Small intestine (tissue), 7 donors: ENCODE measurements at regions not wholly inside any gene's neighbourhood (a gene's known extent, or its start where the extent isn't known, plus 50 kb on each side); places are given as distances from the start of the nearest gene placed in this dataset.
A peak's percentile ranks its signal among the peaks of the same experiment; 100 is the strongest.

Experiments used
- DNase-seq, 2 donors: peaks; one replicate each; pipeline versions ENCODE4 v3.0.0 to v3.0.0-alpha.2; 2013
- FAIRE-seq: peaks from 2 replicates; lab custom pipeline; 2012; peaks lifted over from hg19 to GRCh38; lab: Jason Lieb, UNC
- H3K27ac ChIP-seq, 3 donors: one replicate each; pipeline ENCODE4 v1.5.1; 2013; ENCODE audit warnings: low read length in 2 of 3, mild to moderate bottlenecking in 2 of 3, control low read depth in 1 of 3, inconsistent platforms in 1 of 3, low read depth in 1 of 3, moderate library complexity in 1 of 3
- H3K27me3 ChIP-seq, 3 donors: one replicate each; pipeline ENCODE4 v1.6.1; 2013; ENCODE audit warnings: low read length in 3 of 3, inconsistent platforms in 1 of 3; ENCODE audit not compliant: control insufficient read depth in 3 of 3, insufficient read depth in 3 of 3
- H3K36me3 ChIP-seq, 3 donors: one replicate each; pipeline ENCODE4 v1.6.1; 2013; ENCODE audit warnings: low read length in 3 of 3, inconsistent platforms in 1 of 3, low read depth in 1 of 3, mild to moderate bottlenecking in 1 of 3, moderate library complexity in 1 of 3; ENCODE audit not compliant: control insufficient read depth in 3 of 3, insufficient read depth in 2 of 3
- H3K4me1 ChIP-seq, 3 donors: one replicate each; pipeline ENCODE4 v1.6.1; 2013; ENCODE audit warnings: low read length in 2 of 3, inconsistent platforms in 1 of 3, low read depth in 1 of 3, mild to moderate bottlenecking in 1 of 3, moderate library complexity in 1 of 3; ENCODE audit not compliant: control insufficient read depth in 3 of 3, insufficient read depth in 2 of 3
- H3K4me3 ChIP-seq, 3 donors: one replicate each; pipeline ENCODE4 v1.5.1; 2013; ENCODE audit warnings: low read length in 3 of 3, control low read depth in 1 of 3, inconsistent platforms in 1 of 3, low read depth in 1 of 3, mild to moderate bottlenecking in 1 of 3, moderate library complexity in 1 of 3
- H3K9me3 ChIP-seq, 2 donors: one replicate each; pipeline ENCODE4 v1.6.1; 2013; ENCODE audit warnings: low read depth in 1 of 2, low read length in 1 of 2; ENCODE audit not compliant: control insufficient read depth in 2 of 2, insufficient read depth in 1 of 2
- WGBS, 3 donors: extraction: QIAGEN DNeasy Blood & Tissue Kit; methylation state at CpG; one replicate each; pipeline ENCODE4 v1.1.7; 2013; 5-methylcytosine and 5-hydroxymethylcytosine counted together
- donor health status: healthy with polysubstance abuse.
- donor health status: control.
- donor health status: control.
- donor health status: Bipolar disorder and iron deficiency.
- donor health status: healthy.

DNA sequence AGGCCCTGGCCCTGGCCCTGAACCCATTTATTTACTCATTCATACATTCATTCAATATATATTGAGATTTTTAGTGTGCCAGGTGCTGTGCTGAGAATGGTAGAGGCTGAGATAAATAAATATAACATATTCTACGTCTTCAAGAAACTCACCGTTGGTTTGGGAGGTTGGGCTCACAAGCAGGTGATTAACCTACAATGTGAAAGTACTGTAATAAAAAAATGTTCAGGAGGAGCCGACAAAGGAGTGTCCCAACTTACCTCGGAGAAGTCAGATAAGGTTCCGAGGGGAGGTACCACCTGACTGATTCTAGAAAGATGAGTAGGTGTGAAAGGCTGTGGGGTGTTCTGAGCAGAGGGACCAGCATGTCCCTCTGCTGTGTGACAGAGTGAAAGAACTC is 479.6 kb upstream of the KLF4 start:
- peak overlapping the region in 1 of 3 donors; percentile 69 for H3K27ac ChIP-seq
- DNase-seq (peak; percentile 26 to 76), FAIRE-seq (no peak)
- H3K4me1 ChIP-seq, result peaks cover 3 to 14% (median 4%) of the 10 kb centered on the region in 3 donors
- no peaks in the 10 kb centered on the region for H3K27me3 ChIP-seq
- H3K9me3 ChIP-seq, result no peaks in the 10 kb centered on the region
- no peaks in the 10 kb centered on the region for H3K36me3 ChIP-seq
- no peak overlapping the region for H3K4me3 ChIP-seq
- WGBS, 3 donors, result 27 to 58% (median 38%) methylated on average over 5 of the region's 5 CpGs

DNA sequence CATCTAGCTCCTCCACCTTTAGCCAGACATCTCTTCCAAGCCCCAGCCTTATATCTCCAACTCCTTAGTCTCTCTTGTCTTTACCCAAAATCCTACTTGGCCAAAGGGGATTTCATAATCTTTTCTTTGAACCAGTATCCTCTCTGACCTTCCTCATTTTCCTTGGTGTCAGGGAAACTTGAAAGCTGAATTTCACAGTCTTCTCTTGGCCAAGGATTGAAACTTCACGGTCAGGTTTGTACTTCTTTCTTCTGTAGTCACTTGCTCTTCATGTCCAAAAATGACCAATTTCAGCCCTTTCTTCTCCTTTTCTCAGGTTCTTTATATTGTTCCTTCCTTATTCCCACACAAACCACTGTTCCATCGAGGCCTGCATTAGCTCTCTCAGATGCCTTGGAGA is 473.7 kb upstream of the KLF4 start:
- Histone ChIP-seq H3K27ac (no peak overlapping the region), H3K4me1 (no peaks in the 10 kb centered on the region), H3K4me3 (no peak overlapping the region), H3K27me3 (peaks cover 0 to 4% (median 0%) of the 10 kb centered on the region in 3 donors), H3K9me3 (no peaks in the 10 kb centered on the region), H3K36me3 (no peaks in the 10 kb centered on the region)
- 53 to 87% (median 55%) methylated on average over 2 of the region's 2 CpGs for WGBS, 3 donors
- DNase-seq, result no peak
- no peak for FAIRE-seq

DNA sequence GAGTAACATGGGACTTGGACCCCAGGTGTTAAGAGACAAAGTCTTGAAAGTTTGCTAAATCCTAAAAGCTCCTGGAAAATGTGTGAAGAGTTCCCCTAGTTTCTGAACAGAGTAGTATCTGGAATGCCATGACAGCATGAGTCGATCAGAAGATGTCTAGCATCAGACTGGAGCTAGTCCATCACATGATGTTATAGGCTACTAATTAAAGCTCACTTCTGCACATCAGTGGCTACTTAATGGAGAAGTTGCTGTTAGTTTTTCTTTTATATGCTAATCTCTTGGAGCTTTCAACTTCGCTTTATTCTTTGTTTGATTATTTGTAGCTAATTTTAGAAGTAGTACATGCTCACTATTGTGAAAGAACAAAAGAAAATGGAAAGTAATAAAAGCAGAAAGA is 471.3 kb upstream of the KLF4 start:
- Histone ChIP-seq H3K4me3 (no peak overlapping the region), H3K36me3 (no peaks in the 10 kb centered on the region), H3K27ac (no peak overlapping the region), H3K27me3 (peaks cover 0 to 4% (median 0%) of the 10 kb centered on the region in 3 donors), H3K4me1 (no peaks in the 10 kb centered on the region), H3K9me3 (no peaks in the 10 kb centered on the region)
- DNase-seq (no peak), FAIRE-seq (no peak)
- WGBS, 3 donors, result 73 to 81% (median 77%) methylated on average over 2 of the region's 2 CpGs

DNA sequence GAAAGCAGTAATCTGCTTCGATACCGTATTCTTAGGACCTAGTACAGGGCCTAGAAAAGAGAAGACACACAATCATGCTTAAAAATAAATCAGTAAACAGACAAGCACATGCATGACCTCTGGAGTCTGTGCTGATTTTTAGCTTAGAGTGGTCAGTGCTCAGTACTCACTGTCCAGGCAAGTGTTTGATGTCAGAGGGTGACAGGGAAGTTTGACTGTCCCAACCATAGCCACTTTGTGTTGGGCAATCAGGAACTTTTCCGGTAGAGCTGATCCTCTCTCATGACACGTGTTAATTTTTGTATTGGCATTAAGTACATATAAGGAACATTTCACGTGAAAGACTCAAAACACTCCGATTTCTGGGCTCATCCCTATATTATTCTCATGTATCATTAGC is 464.7 kb upstream of the KLF4 start:
- peak overlapping the region in 2 of 3 donors; percentile 3 to 60 for H3K27ac ChIP-seq
- 79 to 88% (median 87%) methylated on average over 6 of the region's 6 CpGs for WGBS, 3 donors
- DNase-seq (no peak), FAIRE-seq (no peak)
- no peaks in the 10 kb centered on the region for H3K27me3 ChIP-seq
- peaks cover 0 to 7% of the 10 kb centered on the region in 2 donors for H3K9me3 ChIP-seq
- H3K4me3 ChIP-seq, result no peak overlapping the region
- H3K4me1 ChIP-seq, result peaks cover 0 to 16% (median 0%) of the 10 kb centered on the region in 3 donors
- no peaks in the 10 kb centered on the region for H3K36me3 ChIP-seq

DNA sequence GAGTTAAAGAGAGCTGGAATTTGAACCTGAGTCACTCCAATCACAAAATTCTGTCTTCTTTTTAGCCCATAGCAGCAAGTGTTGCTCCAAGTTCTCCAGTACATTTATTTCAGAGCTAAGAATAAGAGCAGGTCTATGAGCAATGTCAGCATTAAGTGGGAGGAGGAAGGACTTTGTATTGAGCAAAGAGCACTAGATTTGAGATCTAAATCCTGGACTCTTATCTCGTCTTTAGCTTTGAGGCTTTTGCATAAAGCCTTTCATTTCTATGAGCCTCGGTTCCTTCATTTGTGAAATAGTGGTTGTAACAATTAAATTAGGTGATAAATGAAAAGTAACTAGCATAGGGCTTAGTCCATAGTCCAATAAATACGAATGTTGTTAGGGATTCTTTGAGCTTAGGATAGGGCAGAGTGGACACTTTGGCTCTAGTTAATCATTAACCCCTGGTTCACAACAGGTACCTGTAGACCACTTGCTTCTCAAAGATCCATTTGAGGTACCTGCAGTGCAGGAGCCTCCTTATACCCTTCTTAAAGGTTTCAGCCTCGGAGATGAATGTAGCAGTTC is 464.1 kb upstream of the KLF4 start:
- WGBS, 3 donors, result 21 to 55% (median 21%) methylated on average over 4 of the region's 4 CpGs
- DNase-seq (peak; percentile 79 to 93), FAIRE-seq (peak; percentile 68)
- Histone ChIP-seq H3K27me3 (no peaks in the 10 kb centered on the region), H3K9me3 (peaks cover 0 to 7% of the 10 kb centered on the region in 2 donors), H3K36me3 (no peaks in the 10 kb centered on the region), H3K4me1 (peaks cover 0 to 16% (median 0%) of the 10 kb centered on the region in 3 donors), H3K27ac (peak overlapping the region in 2 of 3 donors; percentile 54 to 60), H3K4me3 (no peak overlapping the region)

DNA sequence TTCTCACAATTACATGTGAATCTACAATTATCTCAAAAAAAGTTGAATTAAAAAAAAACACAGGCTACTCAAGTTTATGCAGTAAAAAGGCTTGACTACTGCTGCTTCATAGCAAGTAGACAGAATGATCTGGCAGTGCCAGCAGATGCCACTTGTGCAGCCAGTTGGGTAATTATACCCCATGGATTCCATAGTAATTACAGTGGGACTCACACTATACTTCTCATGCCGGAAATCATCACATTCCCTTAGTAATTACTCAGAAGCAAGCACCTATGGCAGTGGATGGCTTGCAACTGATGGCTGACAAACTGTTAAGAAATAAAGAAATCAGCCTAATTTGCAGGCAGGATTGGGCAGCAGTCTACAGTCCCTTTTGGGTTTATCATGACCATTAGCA is 463.2 kb upstream of the KLF4 start:
- no peaks in the 10 kb centered on the region for H3K36me3 ChIP-seq
- H3K27me3 ChIP-seq, result no peaks in the 10 kb centered on the region
- 76 to 93% (median 82%) methylated on average over 1 of the region's 1 CpG for WGBS, 3 donors
- DNase-seq, result no peak
- FAIRE-seq, result no peak
- peaks cover 0 to 7% of the 10 kb centered on the region in 2 donors for H3K9me3 ChIP-seq
- peaks cover 0 to 16% (median 0%) of the 10 kb centered on the region in 3 donors for H3K4me1 ChIP-seq
- H3K4me3 ChIP-seq, result no peak overlapping the region
- peak overlapping the region in 1 of 3 donors; percentile 50 for H3K27ac ChIP-seq

DNA sequence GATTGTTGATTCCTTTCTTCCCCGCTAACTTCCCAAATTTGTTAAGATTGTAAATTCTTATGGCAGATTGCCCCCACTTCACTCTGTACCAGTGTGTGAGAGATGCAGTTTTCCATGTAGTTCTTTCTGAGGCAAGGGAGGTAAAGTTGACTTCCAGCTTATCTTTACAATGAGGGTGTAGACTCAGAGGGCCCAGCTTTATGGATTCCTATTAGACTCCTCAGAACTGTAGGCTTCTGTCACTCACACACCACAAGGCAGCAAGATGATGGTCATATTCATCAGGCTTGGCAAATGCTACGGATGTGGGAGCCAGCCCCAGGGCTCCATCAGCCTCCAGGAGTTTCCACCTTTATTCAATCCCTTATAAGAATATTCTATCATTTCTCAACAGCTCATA is 461.9 kb upstream of the KLF4 start:
- Histone ChIP-seq H3K36me3 (no peaks in the 10 kb centered on the region), H3K4me3 (no peak overlapping the region), H3K27ac (no peak overlapping the region), H3K4me1 (peaks cover 0 to 16% (median 0%) of the 10 kb centered on the region in 3 donors), H3K27me3 (no peaks in the 10 kb centered on the region), H3K9me3 (peaks cover 0 to 7% of the 10 kb centered on the region in 2 donors)
- 93 to 96% (median 93%) methylated on average over 2 of the region's 2 CpGs for WGBS, 3 donors
- DNase-seq, result peak in 1 of 2 donors; percentile 32
- no peak for FAIRE-seq

DNA sequence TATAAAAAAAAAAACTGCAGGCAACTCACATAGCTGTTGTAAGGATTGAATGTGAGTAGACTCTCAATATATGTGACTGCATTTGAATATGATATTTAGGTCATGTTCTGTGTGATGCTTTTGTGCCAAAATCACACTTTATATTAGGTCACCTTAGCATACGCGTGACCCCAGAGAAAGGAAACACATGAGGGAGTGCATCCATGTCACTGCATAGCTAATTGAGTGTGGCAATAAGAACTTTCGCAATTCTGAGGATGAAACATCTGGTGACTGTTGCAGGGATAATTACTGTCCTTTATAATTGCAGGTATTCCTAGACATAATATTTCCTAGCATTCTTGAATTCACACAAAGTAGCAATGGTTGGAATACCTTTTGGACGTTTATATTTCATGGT is 459.5 kb upstream of the KLF4 start:
- H3K36me3 ChIP-seq, result no peaks in the 10 kb centered on the region
- FAIRE-seq (no peak), DNase-seq (peak in 1 of 2 donors; percentile 49)
- H3K4me1 ChIP-seq, result peaks cover 0 to 10% (median 0%) of the 10 kb centered on the region in 3 donors
- no peak overlapping the region for H3K4me3 ChIP-seq
- no peak overlapping the region for H3K27ac ChIP-seq
- WGBS, 3 donors, result 75 to 83% (median 76%) methylated on average over 4 of the region's 4 CpGs
- H3K27me3 ChIP-seq, result no peaks in the 10 kb centered on the region
- peaks cover 0 to 7% of the 10 kb centered on the region in 2 donors for H3K9me3 ChIP-seq

DNA sequence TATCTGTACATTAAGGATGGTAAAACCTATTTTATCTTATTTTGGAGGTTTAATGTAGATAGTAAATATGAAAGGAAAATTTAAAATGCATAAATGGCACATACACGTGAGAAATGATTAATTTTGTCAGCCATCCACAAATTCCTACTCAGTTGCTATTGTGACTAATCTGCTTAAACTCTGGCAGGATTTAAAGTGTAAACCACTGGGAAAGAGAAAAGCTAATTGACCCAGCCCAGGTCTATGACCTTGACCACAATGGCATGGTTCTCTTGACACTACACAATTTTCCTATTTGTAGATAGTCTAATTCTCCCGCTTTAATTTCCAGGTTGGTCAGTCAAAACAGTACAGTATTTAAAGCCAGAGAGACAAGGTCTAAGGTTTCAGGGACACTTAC is 459.0 kb upstream of the KLF4 start:
- peaks cover 0 to 7% of the 10 kb centered on the region in 2 donors for H3K9me3 ChIP-seq
- no peak overlapping the region for H3K27ac ChIP-seq
- peaks cover 0 to 8% (median 0%) of the 10 kb centered on the region in 3 donors for H3K4me1 ChIP-seq
- FAIRE-seq (no peak), DNase-seq (no peak)
- WGBS, 3 donors, result 82 to 86% (median 82%) methylated on average over 2 of the region's 2 CpGs
- no peaks in the 10 kb centered on the region for H3K36me3 ChIP-seq
- H3K27me3 ChIP-seq, result no peaks in the 10 kb centered on the region
- no peak overlapping the region for H3K4me3 ChIP-seq
